Transverse colon (tissue), 4 donors: ENCODE measurements at regions not wholly inside any gene's neighbourhood (a gene's known extent, or its start where the extent isn't known, plus 50 kb on each side); places are given as distances from the start of the nearest gene placed in this dataset.

ENCODE experiments used
- DNase-seq: peaks from one replicate; pipeline ENCODE4 v3.0.0-alpha.2; 2019
- H3K27ac ChIP-seq, 4 donors: fragments of 200-600 bp; sonication (generic); 2 replicates each; pipeline ENCODE4 v1.5.1; 2016 to 2018; ENCODE audit warnings: inconsistent platforms in 4 of 4
- H3K27me3 ChIP-seq: fragments of 200-600 bp; sonication (generic); 2 replicates; pipeline ENCODE4 v1.5.1; 2017; ENCODE audit warnings: inconsistent platforms
- H3K36me3 ChIP-seq, 4 donors: fragments of 200-600 bp; sonication (generic); 2 replicates each; pipeline ENCODE4 v1.5.1; 2017 to 2019; ENCODE audit warnings: inconsistent platforms in 4 of 4
- H3K4me1 ChIP-seq, 4 donors: fragments of 200-600 bp; sonication (generic); 2 replicates each; pipeline ENCODE4 v1.5.1; 2017 to 2020; ENCODE audit warnings: inconsistent platforms in 4 of 4
- H3K4me3 ChIP-seq, 4 donors: fragments of 200-600 bp; sonication (generic); 1 replicate in 1 of 4; 2 replicates in 3 of 4; pipeline versions ENCODE4 v1.5.1 to v1.6.1; 2017 to 2019; ENCODE audit warnings: inconsistent platforms in 4 of 4
- H3K9me3 ChIP-seq, 2 donors: fragments of 200-600 bp; sonication (generic); 2 replicates each; pipeline ENCODE4 v1.5.1; 2017 to 2019; ENCODE audit warnings: inconsistent platforms in 2 of 2
- CTCF ChIP-seq, 5 experiments: fragments of 200-600 bp in 3 of 5; fragments of 450-650 bp in 2 of 5; sonication (generic) in 3 of 5; IDR thresholded peaks; 1 replicate in 2 of 5; 2 replicates in 3 of 5; pipeline ENCODE4 v1.5.1; 2016 to 2017; ENCODE audit warnings: antibody characterized with exemption in 5 of 5, inconsistent platforms in 3 of 5, mild to moderate bottlenecking in 2 of 5, moderate library complexity in 1 of 5
- EP300 ChIP-seq: sonication (generic); formaldehyde crosslinking; IDR thresholded peaks from one replicate; pipeline ENCODE4 v1.6.1; 2017; ENCODE audit warnings: antibody characterized with exemption, low read depth
- POLR2A ChIP-seq: fragments of 450-650 bp; IDR thresholded peaks from one replicate; pipeline ENCODE4 v1.6.1; 2016; ENCODE audit warnings: antibody characterized with exemption, mild to moderate bottlenecking, moderate library complexity
- POLR2AphosphoS5 ChIP-seq, 3 donors: sonication (generic); formaldehyde crosslinking; IDR thresholded peaks; one replicate each; pipeline ENCODE4 v1.6.1; 2016; ENCODE audit warnings: antibody characterized with exemption in 3 of 3
- whole genome bisulfite sequencing, 2 donors: methylation state at CpG; one replicate each; pipeline ENCODE4 v1.1.5; 2018; ENCODE audit warnings: low coverage in 1 of 2; 5-methylcytosine and 5-hydroxymethylcytosine counted together
- in situ Hi-C, 4 donors: fragments of 200-750 bp; cut with MboI; loops; one replicate each; pipeline versions ENCODE4 v1.15.0 to v1.15.1; 2017; ENCODE audit warnings: low sequenced_read_pairs in 3 of 4, low pct_ligation_motif_present in 1 of 4, low pct_unique_long_range_greater_than_20kb in 1 of 4
- intact Hi-C: fragments of 100-400 bp; cut with DNase I; formaldehyde crosslinking; loops from one replicate; pipeline ENCODE4 v1.15.1; 2023; ENCODE audit warnings: low total_unique reads

- Histone ChIP-seq H3K36me3 (no peaks in the 10 kb centered on the region), H3K27me3 (no peaks in the 10 kb centered on the region), H3K4me1 (no peaks in the 10 kb centered on the region), H3K4me3 (no peak overlapping the region), H3K9me3 (no peaks in the 10 kb centered on the region), H3K27ac (no peak overlapping the region)
- intact Hi-C loops (no loop called here), in situ Hi-C loops (no loop called here)
- WGBS, 2 donors = 58 to 72% methylated on average over 3 of the region's 3 CpGs
- no peak for DNase-seq
- no peak for TF ChIP-seq POLR2A
- no peak for TF ChIP-seq POLR2AphosphoS5 (IDR thresholded peaks at IDR 0.05)
- TF ChIP-seq EP300 = no peak
- no peak for TF ChIP-seq CTCF (IDR thresholded peaks at IDR 0.05)
These were observed 188.1 kb upstream of the MPHOSPH6 start for GRCh38 chr16:82358161-82358560.

GRCh38 chr16:82357237-82357636, 187.2 kb upstream of the MPHOSPH6 start:
- 61 to 79% methylated on average over 4 of the region's 4 CpGs for WGBS, 2 donors
- no peak for DNase-seq
- H3K27me3 ChIP-seq = no peaks in the 10 kb centered on the region

GRCh38 chr16:82350560-82350959, 180.5 kb upstream of the MPHOSPH6 start:
- H3K9me3 ChIP-seq = no peaks in the 10 kb centered on the region
- intact Hi-C loops = no loop called here

More at GRCh38 chr16:82357237-82357636, 187.2 kb upstream of the MPHOSPH6 start:
- no peak overlapping the region for H3K27ac ChIP-seq
- no peaks in the 10 kb centered on the region for H3K4me1 ChIP-seq
- no peak for TF ChIP-seq EP300
- no peak for TF ChIP-seq POLR2AphosphoS5 (IDR thresholded peaks at IDR 0.05)
- TF ChIP-seq POLR2A = no peak
- TF ChIP-seq CTCF (IDR thresholded peaks at IDR 0.05) = no peak
- H3K36me3 ChIP-seq = no peaks in the 10 kb centered on the region
- in situ Hi-C loops (no loop called here), intact Hi-C loops (no loop called here)
- H3K9me3 ChIP-seq = no peaks in the 10 kb centered on the region
- no peak overlapping the region for H3K4me3 ChIP-seq

GRCh38 chr16:82345318-82345717, 175.3 kb upstream of the MPHOSPH6 start:
- intact Hi-C loops = no loop called here
- no peak for TF ChIP-seq CTCF (IDR thresholded peaks at IDR 0.05)
- no peak for TF ChIP-seq POLR2A
- TF ChIP-seq POLR2AphosphoS5 (IDR thresholded peaks at IDR 0.05) = no peak
- no peak for TF ChIP-seq EP300

More at GRCh38 chr16:82350560-82350959, 180.5 kb upstream of the MPHOSPH6 start:
- H3K4me3 ChIP-seq = no peak overlapping the region
- WGBS, 2 donors = 90 to 100% methylated on average over 1 to 2 of the region's 2 CpGs
- in situ Hi-C loops = no loop called here
- DNase-seq = no peak
- TF ChIP-seq POLR2A (no peak), POLR2AphosphoS5 (IDR thresholded peaks at IDR 0.05) (no peak), CTCF (IDR thresholded peaks at IDR 0.05) (no peak), EP300 (no peak)
- no peaks in the 10 kb centered on the region for H3K36me3 ChIP-seq
- H3K27ac ChIP-seq = no peak overlapping the region
- H3K4me1 ChIP-seq = no peaks in the 10 kb centered on the region
- H3K27me3 ChIP-seq = no peaks in the 10 kb centered on the region

More at GRCh38 chr16:82345318-82345717, 175.3 kb upstream of the MPHOSPH6 start:
- H3K36me3 ChIP-seq = no peaks in the 10 kb centered on the region
- H3K9me3 ChIP-seq = no peaks in the 10 kb centered on the region
- H3K27me3 ChIP-seq = no peaks in the 10 kb centered on the region
- no peaks in the 10 kb centered on the region for H3K4me1 ChIP-seq
- in situ Hi-C loops = no loop called here
- no peak overlapping the region for H3K4me3 ChIP-seq
- no peak for DNase-seq
- 71 to 82% methylated on average over 2 of the region's 2 CpGs for WGBS, 2 donors
- H3K27ac ChIP-seq = no peak overlapping the region
